GM18511 (cell line): ENCODE measurements at regions not wholly inside any gene's neighbourhood (a gene's known extent, or its start where the extent isn't known, plus 50 kb on each side); places are given as distances from the start of the nearest gene placed in this dataset.

Experiments
- ATAC-seq: cut with Tn5 transposase; IDR thresholded peaks from one replicate; pipeline ENCODE4 v1.9.1; 2021; ENCODE audit warnings: mild to moderate bottlenecking, moderate library complexity; ENCODE audit not compliant: unreplicated experiment

GRCh38 chr11:45036010-45036409, 85.3 kb upstream of the TP53I11 start:
- no peak for ATAC-seq

- no peak for ATAC-seq
Observed at GRCh38 chr11:45036733-45037132, 86.0 kb upstream of the TP53I11 start.

GRCh38 chr11:45037434-45038005, 86.8 kb upstream of the TP53I11 start:
- ATAC-seq = no peak

GRCh38 chr11:45038923-45039322, 88.2 kb upstream of the TP53I11 start:
- no peak for ATAC-seq

- no peak for ATAC-seq
Observed at GRCh38 chr11:45041596-45041995, 90.9 kb upstream of the TP53I11 start.

- no peak for ATAC-seq
Observed at GRCh38 chr11:45042560-45042959, 91.9 kb upstream of the TP53I11 start.

GRCh38 chr11:45043755-45044475, 93.2 kb upstream of the TP53I11 start:
- no peak for ATAC-seq

- ATAC-seq = no peak
Observed at GRCh38 chr11:45045683-45046471, 95.2 kb upstream of the TP53I11 start.

- ATAC-seq = no peak
Observed at GRCh38 chr11:45048313-45048841, 97.7 kb upstream of the TP53I11 start.

GRCh38 chr11:45048870-45049691, 97.4 kb upstream of the PRDM11 start:
- no peak for ATAC-seq

GRCh38 chr11:45050111-45050510, 96.3 kb upstream of the PRDM11 start:
- ATAC-seq = no peak

GRCh38 chr11:45051621-45052020, 94.8 kb upstream of the PRDM11 start:
- ATAC-seq = no peak

- ATAC-seq = no peak
Observed at GRCh38 chr11:45052361-45052760, 94.1 kb upstream of the PRDM11 start.

GRCh38 chr11:45053736-45054446, 92.5 kb upstream of the PRDM11 start:
- ATAC-seq = no peak

- no peak for ATAC-seq
Observed at GRCh38 chr11:45054956-45055355, 91.5 kb upstream of the PRDM11 start.

GRCh38 chr11:45056529-45056928, 89.9 kb upstream of the PRDM11 start:
- no peak for ATAC-seq

GRCh38 chr11:45057938-45058646, 88.3 kb upstream of the PRDM11 start:
- no peak for ATAC-seq

- no peak for ATAC-seq
Observed at GRCh38 chr11:45058647-45058950, 87.8 kb upstream of the PRDM11 start.

GRCh38 chr11:45060707-45061106, 85.7 kb upstream of the PRDM11 start:
- no peak for ATAC-seq

GRCh38 chr11:45061641-45062040, 84.8 kb upstream of the PRDM11 start:
- no peak for ATAC-seq
